Sigmoid colon (tissue), 6 donors: ENCODE measurements at regions not wholly inside any gene's neighbourhood (a gene's known extent, or its start where the extent isn't known, plus 50 kb on each side); places are given as distances from the start of the nearest gene placed in this dataset.

Source experiments
- DNase-seq: peaks from one replicate; pipeline ENCODE4 v3.0.0-alpha.2; 2019
- H3K27ac ChIP-seq, 4 donors: fragments of 200-600 bp; sonication (generic); one replicate each; pipeline ENCODE4 v1.5.1; 2016 to 2019; ENCODE audit warnings: mild to moderate bottlenecking in 1 of 4
- H3K27me3 ChIP-seq, 3 donors: fragments of 200-600 bp; sonication (generic); one replicate each; pipeline ENCODE4 v1.5.1; 2019; ENCODE audit warnings: mild to moderate bottlenecking in 1 of 3
- H3K36me3 ChIP-seq, 4 donors: fragments of 200-600 bp; sonication (generic); one replicate each; pipeline ENCODE4 v1.5.1; 2016 to 2019
- H3K4me1 ChIP-seq, 4 donors: fragments of 200-600 bp; sonication (generic); one replicate each; pipeline ENCODE4 v1.5.1; 2017 to 2019
- H3K4me3 ChIP-seq, 4 donors: fragments of 200-600 bp; sonication (generic); one replicate each; pipeline ENCODE4 v1.5.1; 2017 to 2019; ENCODE audit warnings: mild to moderate bottlenecking in 2 of 4, moderate library complexity in 1 of 4
- H3K9me3 ChIP-seq, 4 donors: fragments of 200-600 bp in 3 of 4; sonication (generic) in 3 of 4; one replicate each; pipeline versions ENCODE4 v1.5.1 to v1.6.1; 2013 to 2019
- EP300 ChIP-seq, 4 donors: sonication (generic); formaldehyde crosslinking; IDR thresholded peaks; one replicate each; pipeline ENCODE4 v1.6.1; 2017; ENCODE audit warnings: antibody characterized with exemption in 4 of 4
- POLR2A ChIP-seq, 2 donors: fragments of 450-650 bp; IDR thresholded peaks; one replicate each; pipeline ENCODE4 v1.6.1; 2016; ENCODE audit warnings: antibody characterized with exemption in 2 of 2, mild to moderate bottlenecking in 2 of 2, moderate library complexity in 2 of 2
- POLR2AphosphoS5 ChIP-seq, 4 donors: sonication (generic); formaldehyde crosslinking; IDR thresholded peaks; one replicate each; pipeline ENCODE4 v1.6.1; 2017; ENCODE audit warnings: antibody characterized with exemption in 4 of 4
- WGBS, 2 donors: extraction: QIAGEN DNeasy Blood & Tissue Kit; methylation state at CpG; one replicate each; pipeline ENCODE4 v1.1.7; 2013; 5-methylcytosine and 5-hydroxymethylcytosine counted together
- intact Hi-C: fragments of 100-400 bp; cut with DNase I; formaldehyde crosslinking; loops from one replicate; pipeline ENCODE4 v1.15.1; 2023
- TF ChIP-seq, protein P1 (sequence below), 4 experiments: fragments of 450-650 bp in 3 of 4; fragments of 200-600 bp in 1 of 4; IDR thresholded peaks; one replicate each; pipeline ENCODE4 v1.5.1; 2016 to 2019; ENCODE audit warnings: antibody characterized with exemption in 4 of 4, mild to moderate bottlenecking in 3 of 4, moderate library complexity in 2 of 4
- donor health status: healthy with polysubstance abuse.
- donor health status: healthy.

DNA sequence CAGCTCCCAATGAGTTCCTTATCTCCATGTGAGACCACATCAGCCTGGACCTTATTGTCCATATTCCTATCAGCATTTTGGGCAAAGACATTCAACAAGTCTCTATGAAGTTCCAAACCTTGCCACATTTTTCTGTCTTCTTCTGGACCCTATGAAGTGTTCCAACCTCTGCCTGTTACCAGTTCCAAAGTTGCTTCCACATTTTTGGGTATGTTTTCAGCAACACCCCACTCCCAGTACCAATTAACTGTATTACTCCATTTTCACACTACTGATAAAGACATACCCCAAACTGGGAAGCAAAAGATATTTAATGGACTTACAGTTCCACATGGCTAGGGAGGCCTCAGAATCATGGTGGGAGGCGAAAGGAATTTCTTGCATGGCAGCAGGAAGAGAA lies 548.5 kb downstream of the CHSY3 start:
- Histone ChIP-seq H3K4me3 (no peak overlapping the region), H3K9me3 (peaks cover 0 to 5% (median 0%) of the 10 kb centered on the region in 4 donors), H3K4me1 (no peaks in the 10 kb centered on the region), H3K36me3 (no peaks in the 10 kb centered on the region), H3K27me3 (no peaks in the 10 kb centered on the region), H3K27ac (no peak overlapping the region)
- intact Hi-C loops = no loop called here
- WGBS, 2 donors = 89 to 92% methylated on average over 1 of the region's 1 CpG
- TF ChIP-seq POLR2A (IDR thresholded peaks at IDR 0.05) (no peak), POLR2AphosphoS5 (IDR thresholded peaks at IDR 0.05) (no peak), EP300 (IDR thresholded peaks at IDR 0.05) (no peak)
- TF ChIP-seq, protein P1, sequence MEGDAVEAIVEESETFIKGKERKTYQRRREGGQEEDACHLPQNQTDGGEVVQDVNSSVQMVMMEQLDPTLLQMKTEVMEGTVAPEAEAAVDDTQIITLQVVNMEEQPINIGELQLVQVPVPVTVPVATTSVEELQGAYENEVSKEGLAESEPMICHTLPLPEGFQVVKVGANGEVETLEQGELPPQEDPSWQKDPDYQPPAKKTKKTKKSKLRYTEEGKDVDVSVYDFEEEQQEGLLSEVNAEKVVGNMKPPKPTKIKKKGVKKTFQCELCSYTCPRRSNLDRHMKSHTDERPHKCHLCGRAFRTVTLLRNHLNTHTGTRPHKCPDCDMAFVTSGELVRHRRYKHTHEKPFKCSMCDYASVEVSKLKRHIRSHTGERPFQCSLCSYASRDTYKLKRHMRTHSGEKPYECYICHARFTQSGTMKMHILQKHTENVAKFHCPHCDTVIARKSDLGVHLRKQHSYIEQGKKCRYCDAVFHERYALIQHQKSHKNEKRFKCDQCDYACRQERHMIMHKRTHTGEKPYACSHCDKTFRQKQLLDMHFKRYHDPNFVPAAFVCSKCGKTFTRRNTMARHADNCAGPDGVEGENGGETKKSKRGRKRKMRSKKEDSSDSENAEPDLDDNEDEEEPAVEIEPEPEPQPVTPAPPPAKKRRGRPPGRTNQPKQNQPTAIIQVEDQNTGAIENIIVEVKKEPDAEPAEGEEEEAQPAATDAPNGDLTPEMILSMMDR (IDR thresholded peaks at IDR 0.05) = no peak
- no peak for DNase-seq

DNA sequence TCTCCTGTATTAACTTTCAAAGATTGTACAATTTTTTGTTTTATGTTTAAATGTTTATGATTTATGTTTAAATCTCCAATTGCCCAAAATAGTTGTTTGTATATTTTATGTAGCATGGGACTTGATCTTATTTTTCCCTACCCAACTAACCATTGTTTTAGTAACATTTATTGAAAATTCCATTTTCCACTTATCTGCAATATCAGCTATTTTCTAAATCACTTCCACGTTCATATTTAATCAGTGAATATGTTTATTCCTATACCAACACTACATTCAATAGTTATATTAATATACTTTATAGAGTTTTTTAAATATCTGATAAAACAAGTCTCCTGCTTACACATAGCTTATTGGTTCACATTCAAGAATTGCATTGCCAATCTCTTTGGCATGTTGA lies 532.2 kb downstream of the CHSY3 start:
- Histone ChIP-seq H3K36me3 (no peaks in the 10 kb centered on the region), H3K27ac (no peak overlapping the region), H3K4me3 (no peak overlapping the region), H3K27me3 (no peaks in the 10 kb centered on the region), H3K4me1 (no peaks in the 10 kb centered on the region), H3K9me3 (peaks cover 0 to 8% (median 3%) of the 10 kb centered on the region in 4 donors)
- intact Hi-C loops = no loop called here
- TF ChIP-seq POLR2AphosphoS5 (IDR thresholded peaks at IDR 0.05) = no peak
- TF ChIP-seq, protein P1 (IDR thresholded peaks at IDR 0.05) = no peak
- DNase-seq = no peak
- WGBS, 2 donors = 70 to 80% methylated on average over 1 of the region's 1 CpG

DNA sequence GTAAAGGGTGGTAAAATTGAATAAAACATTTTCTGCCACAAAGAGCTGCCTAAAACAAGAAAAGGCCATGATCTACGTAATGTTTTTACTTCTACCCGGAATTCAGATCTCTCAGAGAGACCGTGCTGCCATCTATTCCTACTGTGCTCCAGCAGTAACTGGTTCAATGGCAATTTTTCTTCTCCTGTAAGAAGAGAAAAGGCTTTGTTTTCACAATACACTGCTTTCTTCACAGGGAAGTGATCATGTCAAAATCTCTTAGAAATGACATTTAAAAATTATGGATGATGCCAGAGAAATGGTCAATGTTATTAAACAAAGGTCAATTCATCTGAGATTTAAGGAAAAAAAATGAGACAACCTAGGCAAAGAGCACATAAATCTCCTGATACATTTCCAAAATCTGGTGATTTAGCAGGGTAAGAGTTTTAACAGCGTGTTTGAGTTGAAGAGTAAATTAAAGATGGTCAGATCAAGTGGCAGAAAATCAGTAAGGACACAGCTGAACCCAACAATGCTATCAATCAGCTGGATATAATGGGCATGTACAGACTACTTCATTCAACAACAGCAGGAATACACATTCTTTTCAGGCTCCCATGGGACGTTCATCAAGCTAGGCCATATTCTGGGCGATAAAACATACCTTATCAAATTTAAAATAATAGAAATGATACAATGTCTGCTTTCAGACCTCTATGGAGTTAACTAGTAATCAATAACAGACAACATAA lies 523.1 kb downstream of the CHSY3 start:
- intact Hi-C loops = no loop called here

DNA sequence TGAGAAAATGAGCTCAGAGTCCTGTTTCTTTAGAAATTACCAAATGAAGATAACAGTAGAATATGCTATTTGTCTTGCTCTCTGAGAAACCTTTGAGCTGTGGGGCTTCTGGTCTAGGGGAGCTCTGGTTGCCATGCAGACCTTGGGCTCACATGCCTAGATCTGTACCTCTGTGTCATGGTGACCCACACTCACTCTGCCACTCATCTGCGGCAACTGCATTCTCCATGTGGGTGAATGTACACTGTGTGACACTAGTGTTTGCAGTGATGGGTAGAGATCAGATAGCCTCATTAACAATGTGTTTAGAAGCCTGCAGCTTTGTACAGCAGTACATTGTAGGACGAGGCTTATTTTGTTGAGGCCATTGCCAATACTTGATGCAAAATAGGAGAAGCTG lies 521.2 kb downstream of the CHSY3 start:
- DNase-seq = no peak
- no peak overlapping the region for H3K4me3 ChIP-seq
- WGBS, 2 donors = 85 to 86% methylated on average over 2 of the region's 2 CpGs

More for the DNA sequence above, 523.1 kb downstream of the CHSY3 start:
- no peak overlapping the region for H3K4me3 ChIP-seq
- no peaks in the 10 kb centered on the region for H3K36me3 ChIP-seq
- DNase-seq = no peak
- TF ChIP-seq, protein P1 (IDR thresholded peaks at IDR 0.05) = no peak
- TF ChIP-seq POLR2A (IDR thresholded peaks at IDR 0.05) (no peak), POLR2AphosphoS5 (IDR thresholded peaks at IDR 0.05) (no peak), EP300 (IDR thresholded peaks at IDR 0.05) (no peak)
- no peak overlapping the region for H3K27ac ChIP-seq
- 91 to 93% methylated on average over 6 of the region's 6 CpGs for WGBS, 2 donors
- no peaks in the 10 kb centered on the region for H3K4me1 ChIP-seq
- H3K9me3 ChIP-seq = no peaks in the 10 kb centered on the region
- H3K27me3 ChIP-seq = no peaks in the 10 kb centered on the region

More for the DNA sequence above, 521.2 kb downstream of the CHSY3 start:
- no peak overlapping the region for H3K27ac ChIP-seq
- H3K27me3 ChIP-seq = no peaks in the 10 kb centered on the region
- H3K36me3 ChIP-seq = no peaks in the 10 kb centered on the region
- intact Hi-C loops = no loop called here
- H3K9me3 ChIP-seq = no peaks in the 10 kb centered on the region
- no peaks in the 10 kb centered on the region for H3K4me1 ChIP-seq
- no peak for TF ChIP-seq POLR2AphosphoS5 (IDR thresholded peaks at IDR 0.05)
- TF ChIP-seq, protein P1 (IDR thresholded peaks at IDR 0.05) = no peak
- no peak for TF ChIP-seq POLR2A (IDR thresholded peaks at IDR 0.05)
- no peak for TF ChIP-seq EP300 (IDR thresholded peaks at IDR 0.05)
